CD4-positive, alpha-beta T cell (primary cell): ENCODE measurements at regions not wholly inside any gene's neighbourhood (a gene's known extent, or its start where the extent isn't known, plus 50 kb on each side); places are given as distances from the start of the nearest gene placed in this dataset.
A peak's percentile ranks its signal among the peaks of the same experiment; 100 is the strongest.

ENCODE experiments used
- ATAC-seq: fragments of 200-7000 bp; cut with Tn5 transposase; one replicate; pipeline ENCODE4 v1.10.0; 2022; ENCODE audit warnings: mild to moderate bottlenecking; ENCODE audit not compliant: poor library complexity
- CTCF ChIA-PET: fragments of 350-600 bp; sonication (Branson Sonifier 250); formaldehyde crosslinking; loops from one replicate; lab custom pipeline; 2021; ENCODE audit warnings: antibody characterized with exemption, inconsistent platforms; lab: Charles Lee
- POLR2A ChIA-PET: fragments of 350-600 bp; sonication (Branson Sonifier 250); formaldehyde crosslinking; loops from one replicate; lab custom pipeline; 2021; ENCODE audit warnings: antibody characterized with exemption, inconsistent platforms; lab: Charles Lee
- DNase-seq, 14 experiments: peaks; one replicate each; pipeline ENCODE4 v3.0.0-alpha.2; 2013 to 2020; ENCODE audit warnings: mixed read lengths in 2 of 14
- H3K27ac ChIP-seq, 2 donors: one replicate each; pipeline versions ENCODE4 v1.5.1 to v1.7.0; 2013; ENCODE audit warnings: low read length in 2 of 2, low read depth in 1 of 2, mild to moderate bottlenecking in 1 of 2
- H3K27me3 ChIP-seq, 2 experiments: 1 replicate in 1 of 2; 2 replicates in 1 of 2; pipeline versions ENCODE4 v1.6.1 to v1.7.0; 2013; ENCODE audit warnings: low read length in 2 of 2, control low read depth in 1 of 2, mild to moderate bottlenecking in 1 of 2, moderate library complexity in 1 of 2; ENCODE audit not compliant: insufficient read depth in 2 of 2, control insufficient read depth in 1 of 2
- H3K36me3 ChIP-seq: one replicate; pipeline ENCODE4 v1.6.1; 2013; ENCODE audit warnings: low read length, control low read depth; ENCODE audit not compliant: insufficient read depth
- H3K4me1 ChIP-seq: one replicate; pipeline ENCODE4 v1.6.1; 2013; ENCODE audit warnings: low read length, control low read depth; ENCODE audit not compliant: insufficient read depth
- H3K4me3 ChIP-seq: one replicate; pipeline ENCODE4 v1.5.1; 2013; ENCODE audit warnings: mild to moderate bottlenecking, low read length, moderate library complexity
- H3K9me3 ChIP-seq, 2 experiments: 1 replicate in 1 of 2; 2 replicates in 1 of 2; pipeline versions ENCODE4 v1.6.1 to v1.7.0; 2013; ENCODE audit warnings: low read length in 2 of 2, mild to moderate bottlenecking in 2 of 2, control low read depth in 1 of 2, moderate library complexity in 1 of 2; ENCODE audit not compliant: control insufficient read depth in 1 of 2, insufficient read depth in 1 of 2
- H3K27ac Mint-ChIP-seq: one replicate; pipeline ENCODE4 v1.8.0; 2020; ENCODE audit warnings: mixed read lengths
- H3K27me3 Mint-ChIP-seq: one replicate; pipeline ENCODE4 v1.8.0; 2021; ENCODE audit warnings: mixed read lengths
- H3K36me3 Mint-ChIP-seq: one replicate; pipeline ENCODE4 v1.8.0; 2021; ENCODE audit warnings: low read depth, mixed read lengths
- H3K4me1 Mint-ChIP-seq: one replicate; pipeline ENCODE4 v1.8.0; 2021; ENCODE audit warnings: low read depth, mixed read lengths
- H3K4me3 Mint-ChIP-seq: one replicate; pipeline ENCODE4 v1.8.0; 2020; ENCODE audit warnings: mild to moderate bottlenecking, mixed read lengths
- H3K9me3 Mint-ChIP-seq: one replicate; pipeline ENCODE4 v1.8.0; 2020; ENCODE audit warnings: mixed read lengths
- CTCF ChIP-seq: fragments of 200-600 bp; IDR thresholded peaks from one replicate; pipeline ENCODE4 v1.8.0; 2022; ENCODE audit warnings: antibody characterized with exemption, mild to moderate bottlenecking
- intact Hi-C, 2 experiments: fragments of 100-400 bp; cut with DNase I in 1 of 2; cut with micrococcal nuclease in 1 of 2; formaldehyde crosslinking; loops; one replicate each; pipeline versions ENCODE4 v1.15.1 to v1.9.0; 2023 to 2025; cut with DNase I, micrococcal nuclease

DNA sequence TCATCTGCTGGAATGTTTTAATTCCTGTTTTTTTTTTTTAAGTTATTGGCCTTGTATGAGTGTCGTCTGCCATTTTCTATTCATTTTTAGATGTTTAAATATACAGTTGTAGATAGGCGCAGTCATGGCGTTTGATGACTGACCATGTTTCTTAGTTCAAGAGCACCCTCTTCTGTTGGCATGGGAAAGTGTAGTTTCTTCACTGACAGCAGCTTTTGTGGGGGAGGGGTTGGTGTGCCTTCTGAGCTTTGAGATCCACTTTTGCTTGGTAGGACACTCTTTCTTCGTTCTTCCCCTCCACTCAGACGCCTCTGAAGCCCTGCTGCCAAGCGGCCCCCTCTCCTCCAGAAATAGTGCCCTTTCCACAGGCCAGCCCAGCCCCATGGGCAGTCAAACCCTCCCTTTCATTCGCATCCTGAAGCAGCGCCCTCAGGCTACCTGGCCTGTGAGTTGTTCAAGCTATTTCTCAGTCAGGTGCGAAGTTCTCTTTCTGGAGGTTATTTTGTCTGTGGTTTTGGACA lies 492.0 kb downstream of the TNS1 start:
- no peaks in the 10 kb centered on the region for H3K4me1 ChIP-seq
- peak; percentile 39 for TF ChIP-seq CTCF
- no peaks in the 10 kb centered on the region for H3K27me3 ChIP-seq
- ATAC-seq (peak; percentile 71), DNase-seq (peak in 7 of 14 experiments; percentile 1 to 66 (median 31))
- Mint-ChIP-seq H3K36me3 (no peaks in the 10 kb centered on the region), H3K27me3 (no peaks in the 10 kb centered on the region), H3K4me1 (no peaks in the 10 kb centered on the region), H3K9me3 (no peaks in the 10 kb centered on the region), H3K27ac (no peak overlapping the region), H3K4me3 (no peak overlapping the region)
- intact Hi-C loops: loop anchor here in 1 of 2 experiments (5.0 kb wide), 2 partner anchors 814 to 829 kb away; partner anchors contain the start of gene IGFBP5
- no peaks in the 10 kb centered on the region for H3K36me3 ChIP-seq
- no peak overlapping the region for H3K27ac ChIP-seq
- no peaks in the 10 kb centered on the region for H3K9me3 ChIP-seq
- H3K4me3 ChIP-seq: no peak overlapping the region
- POLR2A ChIA-PET: no interaction called here
- CTCF ChIA-PET: no interaction called here

DNA sequence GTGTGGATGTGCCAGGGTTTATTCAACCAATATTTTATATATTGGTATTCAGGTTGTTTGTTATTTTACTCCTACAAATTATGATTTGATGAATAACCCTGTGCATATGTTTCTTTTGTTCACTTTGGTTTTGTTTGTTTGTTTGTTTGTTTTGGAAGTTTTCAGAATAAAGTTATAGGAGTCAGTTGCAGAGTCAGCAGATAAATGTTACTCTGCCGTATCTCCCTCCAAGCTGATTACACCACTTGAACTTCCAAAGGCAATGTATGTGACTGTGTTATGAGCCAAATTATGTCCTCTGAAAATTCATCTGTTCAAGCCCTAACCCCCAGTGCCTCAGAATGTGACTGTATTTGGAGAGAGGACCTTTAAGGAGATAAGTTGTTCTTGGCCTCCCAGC lies 497.5 kb downstream of the TNS1 start:
- DNase-seq: no peak
- Histone ChIP-seq H3K4me1 (no peaks in the 10 kb centered on the region), H3K27me3 (no peaks in the 10 kb centered on the region), H3K9me3 (no peaks in the 10 kb centered on the region), H3K36me3 (no peaks in the 10 kb centered on the region), H3K27ac (no peak overlapping the region), H3K4me3 (no peak overlapping the region)
- H3K27me3 Mint-ChIP-seq: no peaks in the 10 kb centered on the region
- no peaks in the 10 kb centered on the region for H3K36me3 Mint-ChIP-seq
- no peak for TF ChIP-seq CTCF
- H3K4me3 Mint-ChIP-seq: no peak overlapping the region
- H3K27ac Mint-ChIP-seq: no peak overlapping the region
- POLR2A ChIA-PET: no interaction called here
- H3K4me1 Mint-ChIP-seq: no peaks in the 10 kb centered on the region
- intact Hi-C loops: no loop called here
- ATAC-seq: no peak
- no peaks in the 10 kb centered on the region for H3K9me3 Mint-ChIP-seq
- CTCF ChIA-PET: no interaction called here

DNA sequence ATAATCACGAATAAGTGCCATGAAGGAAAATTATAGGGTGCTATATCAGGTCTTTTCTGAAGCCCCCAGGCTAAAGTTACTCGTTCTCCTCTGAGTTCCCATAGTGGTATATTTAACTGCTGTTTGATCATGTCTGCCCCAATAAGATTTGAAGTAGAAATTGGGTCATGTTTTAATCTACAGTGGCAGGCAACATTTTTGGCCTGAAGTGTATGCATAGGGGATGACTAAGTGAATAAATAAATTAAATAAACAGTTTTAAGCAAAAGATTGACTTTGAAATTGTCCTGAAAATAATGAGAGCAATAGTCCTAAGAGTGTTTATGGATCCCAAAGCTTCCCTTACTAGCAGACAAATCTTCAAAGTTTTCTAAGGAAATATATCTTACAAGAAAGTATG lies 500.9 kb downstream of the TNS1 start:
- Mint-ChIP-seq H3K27ac (no peak overlapping the region), H3K27me3 (no peaks in the 10 kb centered on the region), H3K9me3 (no peaks in the 10 kb centered on the region), H3K36me3 (no peaks in the 10 kb centered on the region), H3K4me1 (no peaks in the 10 kb centered on the region), H3K4me3 (no peak overlapping the region)
- ATAC-seq (no peak), DNase-seq (no peak)
- intact Hi-C loops: no loop called here
- H3K27ac ChIP-seq: no peak overlapping the region
- no peaks in the 10 kb centered on the region for H3K4me1 ChIP-seq
- H3K27me3 ChIP-seq: no peaks in the 10 kb centered on the region
- no peaks in the 10 kb centered on the region for H3K9me3 ChIP-seq
- H3K4me3 ChIP-seq: no peak overlapping the region
- ChIA-PET CTCF (no interaction called here), POLR2A (no interaction called here)
- H3K36me3 ChIP-seq: no peaks in the 10 kb centered on the region
- no peak for TF ChIP-seq CTCF
